HEK293T (cell line): ENCODE measurements at regions not wholly inside any gene's neighbourhood (a gene's known extent, or its start where the extent isn't known, plus 50 kb on each side); places are given as distances from the start of the nearest gene placed in this dataset.

Experiments
- ARNT ChIP-seq: fragments of 450-650 bp; IDR thresholded peaks from 2 replicates; pipeline ENCODE4 v1.6.1; 2017; ENCODE audit warnings: mild to moderate bottlenecking
- BHLHE40 ChIP-seq: fragments of 450-650 bp; IDR thresholded peaks from 2 replicates; pipeline ENCODE4 v1.6.1; 2016; ENCODE audit warnings: mild to moderate bottlenecking, moderate library complexity, borderline replicate concordance
- ELF4 ChIP-seq: fragments of 450-650 bp; IDR thresholded peaks from 2 replicates; pipeline ENCODE4 v1.6.1; 2017; ENCODE audit warnings: antibody characterized with exemption
- FOXA1 ChIP-seq: fragments of 450-650 bp; IDR thresholded peaks from 2 replicates; pipeline ENCODE4 v1.6.1; 2016; ENCODE audit warnings: mild to moderate bottlenecking
- FOXK2 ChIP-seq: fragments of 450-650 bp; IDR thresholded peaks from 2 replicates; pipeline ENCODE4 v1.6.1; 2016; ENCODE audit warnings: mild to moderate bottlenecking
- FOXM1 ChIP-seq: fragments of 450-650 bp; IDR thresholded peaks from 2 replicates; pipeline ENCODE4 v1.6.1; 2017; ENCODE audit warnings: mild to moderate bottlenecking, borderline replicate concordance
- PKNOX1 ChIP-seq: fragments of 450-650 bp; IDR thresholded peaks from 2 replicates; pipeline ENCODE4 v1.6.1; 2016
- SP1 ChIP-seq: fragments of 450-650 bp; IDR thresholded peaks from 2 replicates; pipeline ENCODE4 v1.6.1; 2017
- SUZ12 ChIP-seq: fragments of 450-650 bp; IDR thresholded peaks from 2 replicates; pipeline ENCODE4 v1.6.1; 2016; ENCODE audit warnings: mild to moderate bottlenecking
- TARDBP ChIP-seq: fragments of 450-650 bp; IDR thresholded peaks from 2 replicates; pipeline ENCODE4 v1.6.1; 2016
- ZNF384 ChIP-seq: fragments of 450-650 bp; IDR thresholded peaks from 2 replicates; pipeline ENCODE4 v1.6.1; 2016

- TF ChIP-seq FOXK2 = no peak
- TF ChIP-seq ZNF384 = no peak
- TF ChIP-seq ARNT = no peak
- TF ChIP-seq SP1 = no peak
- no peak for TF ChIP-seq PKNOX1
- no peak for TF ChIP-seq FOXA1
- no peak for TF ChIP-seq ELF4
- no peak for TF ChIP-seq BHLHE40
- TF ChIP-seq FOXM1 = no peak
- TF ChIP-seq TARDBP = no peak
- TF ChIP-seq SUZ12 = no peak
Measured at GRCh38 chr10:129056734-129057689, 410.0 kb upstream of the MGMT start.
